ENCODE measurements at regions not wholly inside any gene's neighbourhood (a gene's known extent, or its start where the extent isn't known, plus 50 kb on each side); places are given as distances from the start of the nearest gene placed in this dataset.

DNA sequence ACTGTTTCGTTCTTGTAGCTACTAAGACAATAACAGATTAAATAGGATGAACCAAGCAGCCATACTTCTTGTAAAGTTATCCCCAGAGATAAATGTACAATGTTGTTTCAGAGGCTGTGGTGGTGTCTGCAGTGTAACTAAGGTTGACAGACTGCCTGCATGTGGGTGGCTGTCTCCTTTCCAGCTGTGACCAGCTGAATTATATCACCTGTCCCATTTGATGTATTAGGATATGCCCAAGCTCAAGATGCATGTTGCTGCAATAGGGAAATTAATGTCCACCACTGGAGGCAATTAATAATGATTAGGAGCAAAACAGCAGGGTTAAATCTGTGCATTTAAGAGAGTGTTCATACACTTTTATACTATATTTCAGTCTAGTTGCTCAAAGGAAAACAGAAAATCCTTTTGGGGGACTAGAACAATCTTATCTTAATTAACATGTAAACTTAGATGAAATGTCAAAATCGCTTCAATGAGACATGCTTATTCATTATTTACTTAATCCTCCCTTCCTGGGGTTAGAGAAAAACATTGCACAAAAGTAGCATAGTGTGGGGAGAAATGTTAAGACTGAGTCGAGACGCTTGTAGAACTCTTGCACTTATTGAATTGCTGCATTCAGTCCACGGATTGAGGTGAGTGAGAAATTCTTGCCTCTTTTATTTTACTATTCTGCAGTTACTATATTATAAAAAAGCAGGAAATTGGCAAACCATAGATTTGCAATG is 269.0 kb downstream of the SNX10 start:
- DNase-seq, result no peak
- H3K9me3 ChIP-seq, result no peaks in the 10 kb centered on the region

DNA sequence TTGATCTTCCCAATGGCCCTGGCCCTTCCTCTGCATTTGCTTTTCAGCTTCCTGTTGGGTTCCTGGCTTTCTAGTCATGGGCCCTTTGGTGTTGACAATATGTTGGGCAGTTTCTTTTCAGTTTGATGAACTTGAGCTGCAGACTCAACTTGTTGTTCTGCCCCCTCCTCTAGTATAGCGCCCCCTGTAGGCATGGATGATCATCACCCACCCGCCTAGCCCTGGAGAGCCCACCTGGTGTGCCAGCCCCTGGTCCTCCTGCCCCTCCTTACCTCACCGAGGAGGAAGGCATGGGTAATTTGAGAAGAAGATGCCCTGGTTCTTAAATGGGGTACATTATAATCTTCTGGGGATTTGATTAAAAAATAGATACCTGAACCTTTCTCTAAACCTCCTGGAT is 271.2 kb downstream of the SNX10 start:
- 68 to 77% (median 72%) methylated on average over 3 of the region's 3 CpGs for WGBS, 3 donors
- no peaks in the 10 kb centered on the region for H3K4me1 ChIP-seq (ENCODE audit: insufficient read depth)
- H3K27ac ChIP-seq, result no peak overlapping the region
- no peaks in the 10 kb centered on the region for H3K36me3 ChIP-seq
- no peak overlapping the region for H3K4me3 ChIP-seq
- intact Hi-C loops (cut with DNase I), result no loop called here
- no peaks in the 10 kb centered on the region for H3K9me3 ChIP-seq
- TF ChIP-seq EP300 (IDR thresholded peaks at IDR 0.05) (no peak), POLR2A (IDR thresholded peaks at IDR 0.05) (no peak)
- TF ChIP-seq, protein P1, sequence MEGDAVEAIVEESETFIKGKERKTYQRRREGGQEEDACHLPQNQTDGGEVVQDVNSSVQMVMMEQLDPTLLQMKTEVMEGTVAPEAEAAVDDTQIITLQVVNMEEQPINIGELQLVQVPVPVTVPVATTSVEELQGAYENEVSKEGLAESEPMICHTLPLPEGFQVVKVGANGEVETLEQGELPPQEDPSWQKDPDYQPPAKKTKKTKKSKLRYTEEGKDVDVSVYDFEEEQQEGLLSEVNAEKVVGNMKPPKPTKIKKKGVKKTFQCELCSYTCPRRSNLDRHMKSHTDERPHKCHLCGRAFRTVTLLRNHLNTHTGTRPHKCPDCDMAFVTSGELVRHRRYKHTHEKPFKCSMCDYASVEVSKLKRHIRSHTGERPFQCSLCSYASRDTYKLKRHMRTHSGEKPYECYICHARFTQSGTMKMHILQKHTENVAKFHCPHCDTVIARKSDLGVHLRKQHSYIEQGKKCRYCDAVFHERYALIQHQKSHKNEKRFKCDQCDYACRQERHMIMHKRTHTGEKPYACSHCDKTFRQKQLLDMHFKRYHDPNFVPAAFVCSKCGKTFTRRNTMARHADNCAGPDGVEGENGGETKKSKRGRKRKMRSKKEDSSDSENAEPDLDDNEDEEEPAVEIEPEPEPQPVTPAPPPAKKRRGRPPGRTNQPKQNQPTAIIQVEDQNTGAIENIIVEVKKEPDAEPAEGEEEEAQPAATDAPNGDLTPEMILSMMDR (IDR thresholded peaks at IDR 0.05), result no peak
- H3K27me3 ChIP-seq, result no peaks in the 10 kb centered on the region
- DNase-seq, result no peak

More for the DNA sequence above, 269.0 kb downstream of the SNX10 start:
- Histone ChIP-seq H3K4me3 (no peak overlapping the region), H3K36me3 (no peaks in the 10 kb centered on the region), H3K27ac (no peak overlapping the region), H3K27me3 (no peaks in the 10 kb centered on the region), H3K4me1 (ENCODE audit: insufficient read depth) (no peaks in the 10 kb centered on the region)
- intact Hi-C loops (cut with DNase I), result no loop called here
- TF ChIP-seq, protein P1 (IDR thresholded peaks at IDR 0.05), result no peak
- TF ChIP-seq EP300 (IDR thresholded peaks at IDR 0.05), result no peak
- TF ChIP-seq POLR2A (IDR thresholded peaks at IDR 0.05), result no peak
- 21 to 26% (median 26%) methylated on average over 5 of the region's 5 CpGs for WGBS, 3 donors

DNA sequence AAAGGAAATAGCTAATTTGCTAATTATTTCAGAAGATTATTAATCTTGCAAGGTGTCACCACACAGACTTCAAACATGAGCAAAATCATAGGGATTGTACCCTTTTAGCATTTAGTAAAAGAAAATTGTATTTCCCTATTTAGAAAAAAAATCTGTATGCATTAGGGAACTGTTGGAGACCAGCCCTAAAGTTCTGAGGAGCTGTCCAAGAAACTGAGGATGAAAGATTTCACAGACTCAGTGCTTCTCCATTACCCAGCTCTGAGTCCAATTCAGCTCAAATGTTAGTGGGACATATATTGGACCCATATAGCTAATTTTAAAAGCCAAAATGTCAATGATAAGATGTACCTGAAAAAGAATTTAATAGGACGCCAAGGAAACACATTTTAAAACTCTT is 271.7 kb downstream of the SNX10 start:
- Histone ChIP-seq H3K9me3 (no peaks in the 10 kb centered on the region), H3K27ac (no peak overlapping the region), H3K4me1 (ENCODE audit: insufficient read depth) (no peaks in the 10 kb centered on the region), H3K4me3 (no peak overlapping the region), H3K36me3 (no peaks in the 10 kb centered on the region), H3K27me3 (no peaks in the 10 kb centered on the region)
- 84 to 93% (median 88%) methylated on average over 1 of the region's 1 CpG for WGBS, 3 donors
- TF ChIP-seq, protein P1 (IDR thresholded peaks at IDR 0.05), result no peak
- TF ChIP-seq EP300 (IDR thresholded peaks at IDR 0.05), result no peak
- no peak for TF ChIP-seq POLR2A (IDR thresholded peaks at IDR 0.05)
- DNase-seq, result no peak
- intact Hi-C loops (cut with DNase I), result no loop called here

DNA sequence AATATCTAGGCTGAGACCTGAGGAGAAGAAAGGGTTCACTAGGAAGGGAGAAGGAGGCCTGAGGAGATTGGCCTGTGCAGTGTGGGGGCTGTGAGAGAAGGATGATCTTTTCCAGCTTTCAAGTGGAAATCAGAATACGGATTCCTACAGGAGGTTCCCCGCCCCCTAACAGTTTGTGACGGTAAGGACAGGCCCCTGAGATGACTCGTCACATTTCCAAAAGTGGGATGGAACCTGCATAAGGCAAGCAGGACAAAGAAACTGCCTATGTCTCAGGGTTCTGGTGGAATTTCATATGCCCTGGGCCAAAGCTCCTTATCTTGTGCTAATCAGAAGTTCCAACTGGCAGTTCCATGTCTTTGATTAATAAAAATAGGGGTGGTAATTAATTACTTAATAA is 275.6 kb downstream of the SNX10 start:
- Histone ChIP-seq H3K4me3 (no peak overlapping the region), H3K27me3 (no peaks in the 10 kb centered on the region), H3K9me3 (no peaks in the 10 kb centered on the region), H3K4me1 (ENCODE audit: insufficient read depth) (no peaks in the 10 kb centered on the region), H3K36me3 (no peaks in the 10 kb centered on the region), H3K27ac (no peak overlapping the region)
- DNase-seq, result no peak
- TF ChIP-seq, protein P1 (IDR thresholded peaks at IDR 0.05), result no peak
- TF ChIP-seq EP300 (IDR thresholded peaks at IDR 0.05) (no peak), POLR2A (IDR thresholded peaks at IDR 0.05) (no peak)
- 53 to 59% (median 55%) methylated on average over 4 of the region's 4 CpGs for WGBS, 3 donors
- intact Hi-C loops (cut with DNase I), result no loop called here
